Esophagus muscularis mucosa (tissue), 4 donors: ENCODE measurements at regions not wholly inside any gene's neighbourhood (a gene's known extent, or its start where the extent isn't known, plus 50 kb on each side); places are given as distances from the start of the nearest gene placed in this dataset.
A peak's percentile ranks its signal among the peaks of the same experiment; 100 is the strongest.

Experiments
- DNase-seq: peaks from one replicate; pipeline ENCODE4 v3.0.0-alpha.2; 2017; ENCODE audit errors: extremely low spot score
- H3K27ac ChIP-seq, 4 donors: fragments of 200-600 bp; sonication (generic); replicated peaks in 1 of 4; 1 replicate in 3 of 4; 2 replicates in 1 of 4; pipeline ENCODE4 v1.5.1; 2016 to 2019; ENCODE audit warnings: mild to moderate bottlenecking in 1 of 4
- H3K27me3 ChIP-seq, 4 donors: fragments of 200-600 bp; sonication (generic); one replicate each; pipeline versions ENCODE4 v1.5.1 to v1.6.0; 2016 to 2019
- H3K36me3 ChIP-seq, 4 donors: fragments of 200-600 bp; sonication (generic); one replicate each; pipeline ENCODE4 v1.5.1; 2016 to 2019
- H3K4me1 ChIP-seq, 4 donors: fragments of 200-600 bp; sonication (generic); one replicate each; pipeline ENCODE4 v1.5.1; 2016 to 2019
- H3K4me3 ChIP-seq, 4 donors: fragments of 200-600 bp; sonication (generic); 1 replicate in 2 of 4; 2 replicates in 2 of 4; pipeline ENCODE4 v1.5.1; 2016 to 2019; ENCODE audit warnings: mild to moderate bottlenecking in 4 of 4, moderate library complexity in 1 of 4
- H3K9me3 ChIP-seq, 4 donors: fragments of 200-600 bp; sonication (generic); 1 replicate in 3 of 4; 2 replicates in 1 of 4; pipeline ENCODE4 v1.5.1; 2016 to 2019
- CTCF ChIP-seq, 3 experiments: fragments of 200-600 bp in 2 of 3; fragments of 450-650 bp in 1 of 3; sonication (generic) in 2 of 3; IDR thresholded peaks; one replicate each; pipeline ENCODE4 v1.5.1; 2017 to 2019; ENCODE audit warnings: antibody characterized with exemption in 3 of 3, mild to moderate bottlenecking in 2 of 3, moderate library complexity in 1 of 3
- EP300 ChIP-seq: sonication (generic); formaldehyde crosslinking; IDR thresholded peaks from one replicate; pipeline ENCODE4 v1.6.1; 2017; ENCODE audit warnings: antibody characterized with exemption
- POLR2A ChIP-seq: fragments of 450-650 bp; IDR thresholded peaks from one replicate; pipeline ENCODE4 v1.6.1; 2017; ENCODE audit warnings: antibody characterized with exemption, moderate library complexity, mild to moderate bottlenecking, low read depth
- POLR2AphosphoS5 ChIP-seq, 2 donors: sonication (generic); formaldehyde crosslinking; IDR thresholded peaks; one replicate each; pipeline ENCODE4 v1.6.1; 2017; ENCODE audit warnings: antibody characterized with exemption in 2 of 2
- WGBS: methylation state at CpG from one replicate; pipeline ENCODE4 v1.1.5; 2018; 5-methylcytosine and 5-hydroxymethylcytosine counted together
- intact Hi-C: fragments of 100-400 bp; cut with DNase I; formaldehyde crosslinking; loops from one replicate; pipeline ENCODE4 v1.15.1; 2023

- Histone ChIP-seq H3K36me3 (no peaks in the 10 kb centered on the region), H3K9me3 (no peaks in the 10 kb centered on the region), H3K4me3 (no peak overlapping the region), H3K27me3 (no peaks in the 10 kb centered on the region), H3K4me1 (peaks cover 16 to 30% (median 27%) of the 10 kb centered on the region in 4 donors), H3K27ac (peak overlapping the region; percentile 63 to 75 (median 72))
- no peak for DNase-seq
- WGBS = 86% methylated on average over 2 of the region's 2 CpGs
- TF ChIP-seq EP300 (no peak), POLR2AphosphoS5 (IDR thresholded peaks at IDR 0.05) (no peak), POLR2A (no peak), CTCF (IDR thresholded peaks at IDR 0.05) (no peak)
- intact Hi-C loops = no loop called here
These were observed 117.2 kb upstream of the NAV2 start for GRCh38 chr11:19595499-19595839.

- no peak for DNase-seq
- Histone ChIP-seq H3K4me3 (no peak overlapping the region), H3K4me1 (peaks cover 16 to 24% (median 20%) of the 10 kb centered on the region in 4 donors), H3K36me3 (no peaks in the 10 kb centered on the region), H3K9me3 (no peaks in the 10 kb centered on the region), H3K27ac (no peak overlapping the region), H3K27me3 (no peaks in the 10 kb centered on the region)
- TF ChIP-seq POLR2AphosphoS5 (IDR thresholded peaks at IDR 0.05) (no peak), POLR2A (no peak), EP300 (no peak), CTCF (IDR thresholded peaks at IDR 0.05) (no peak)
- intact Hi-C loops = no loop called here
- WGBS = 91% methylated on average over 4 of the region's 4 CpGs
These were observed 118.3 kb upstream of the NAV2 start for GRCh38 chr11:19594326-19594725.

GRCh38 chr11:19592842-19593241 lies 119.8 kb upstream of the NAV2 start:
- no peak for TF ChIP-seq CTCF (IDR thresholded peaks at IDR 0.05)
- no peak for TF ChIP-seq POLR2AphosphoS5 (IDR thresholded peaks at IDR 0.05)
- no peak for TF ChIP-seq POLR2A
- TF ChIP-seq EP300 = no peak
- DNase-seq = no peak
- H3K27ac ChIP-seq = no peak overlapping the region
- no peak overlapping the region for H3K4me3 ChIP-seq
- no peaks in the 10 kb centered on the region for H3K36me3 ChIP-seq
- no peaks in the 10 kb centered on the region for H3K27me3 ChIP-seq
- intact Hi-C loops = no loop called here
- H3K9me3 ChIP-seq = no peaks in the 10 kb centered on the region
- 96% methylated on average over 2 of the region's 2 CpGs for WGBS
- peaks cover 16 to 22% (median 19%) of the 10 kb centered on the region in 4 donors for H3K4me1 ChIP-seq

DNA sequence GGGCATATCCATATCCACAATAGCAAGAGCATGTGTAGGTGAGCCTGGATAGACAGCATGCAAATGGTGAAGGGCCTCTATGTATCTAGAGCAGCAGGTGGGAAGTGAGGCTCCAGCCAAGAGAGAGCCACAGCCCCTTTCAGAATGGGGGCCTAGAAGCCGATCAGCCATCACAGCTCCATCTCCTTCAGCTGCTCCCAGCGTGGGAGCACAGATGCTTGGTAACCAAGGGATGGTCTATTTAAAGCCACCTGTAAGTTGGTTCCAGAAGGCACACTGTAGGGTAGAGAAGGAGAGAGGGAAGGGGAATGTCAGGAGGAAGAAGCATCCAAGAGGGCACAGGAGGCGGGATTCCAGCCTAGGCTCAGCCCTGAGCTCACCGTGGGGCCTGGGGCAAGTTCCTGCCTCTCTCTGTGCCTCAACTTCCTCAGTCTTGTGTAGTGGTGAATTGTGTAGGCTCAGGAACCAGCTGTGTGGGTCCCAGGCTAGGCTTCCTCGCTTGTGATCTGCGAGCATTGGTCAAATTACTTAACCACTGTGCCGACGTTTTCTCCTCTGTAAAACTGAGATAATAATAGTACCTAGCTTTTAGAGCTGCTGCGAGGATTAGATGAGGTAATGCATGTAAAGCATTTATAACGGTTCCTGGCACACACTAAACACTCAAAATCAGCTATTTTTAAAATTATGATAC lies 122.9 kb upstream of the NAV2 start:
- Histone ChIP-seq H3K4me3 (no peak overlapping the region), H3K27ac (no peak overlapping the region), H3K9me3 (no peaks in the 10 kb centered on the region), H3K36me3 (no peaks in the 10 kb centered on the region), H3K4me1 (no peaks in the 10 kb centered on the region), H3K27me3 (no peaks in the 10 kb centered on the region)
- no peak for TF ChIP-seq EP300
- TF ChIP-seq CTCF (IDR thresholded peaks at IDR 0.05) = no peak
- TF ChIP-seq POLR2AphosphoS5 (IDR thresholded peaks at IDR 0.05) = no peak
- no peak for TF ChIP-seq POLR2A
- intact Hi-C loops = no loop called here
- DNase-seq = no peak
- WGBS = 82% methylated on average over 9 of the region's 10 CpGs

DNA sequence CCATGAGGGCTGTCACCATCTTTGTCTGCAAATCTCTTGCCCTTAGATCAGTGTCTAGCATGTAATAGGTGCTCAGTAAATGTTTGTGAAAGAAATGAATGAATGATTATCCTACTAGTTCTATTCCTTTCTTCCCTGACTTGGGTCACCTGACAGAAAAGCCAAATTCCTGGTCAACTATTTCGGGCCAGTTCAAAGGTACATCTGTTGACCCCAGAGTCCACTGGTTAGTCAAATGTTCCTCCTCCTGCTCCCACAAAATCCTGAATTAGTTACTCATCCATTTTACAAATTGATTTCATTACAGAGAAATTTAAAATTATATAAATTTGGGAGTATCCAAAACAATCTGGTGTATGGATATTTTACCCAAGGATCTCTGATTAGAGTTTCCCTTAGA lies 124.7 kb upstream of the NAV2 start:
- Histone ChIP-seq H3K27me3 (no peaks in the 10 kb centered on the region), H3K27ac (no peak overlapping the region), H3K9me3 (no peaks in the 10 kb centered on the region), H3K4me3 (no peak overlapping the region), H3K36me3 (no peaks in the 10 kb centered on the region), H3K4me1 (no peaks in the 10 kb centered on the region)
- no peak for DNase-seq
- intact Hi-C loops = no loop called here
- no peak for TF ChIP-seq POLR2AphosphoS5 (IDR thresholded peaks at IDR 0.05)
- no peak for TF ChIP-seq EP300
- no peak for TF ChIP-seq POLR2A
- no peak for TF ChIP-seq CTCF (IDR thresholded peaks at IDR 0.05)
- 100% methylated on average over 1 of the region's 1 CpG for WGBS
